CD4-positive, alpha-beta T cell (primary cell): ENCODE measurements at regions not wholly inside any gene's neighbourhood (a gene's known extent, or its start where the extent isn't known, plus 50 kb on each side); places are given as distances from the start of the nearest gene placed in this dataset.

Experiments
- ATAC-seq: fragments of 200-7000 bp; cut with Tn5 transposase; one replicate; pipeline ENCODE4 v1.10.0; 2022; ENCODE audit warnings: mild to moderate bottlenecking; ENCODE audit not compliant: poor library complexity
- CTCF ChIA-PET: fragments of 350-600 bp; sonication (Branson Sonifier 250); formaldehyde crosslinking; loops from one replicate; lab custom pipeline; 2021; ENCODE audit warnings: antibody characterized with exemption, inconsistent platforms; lab: Charles Lee
- POLR2A ChIA-PET: fragments of 350-600 bp; sonication (Branson Sonifier 250); formaldehyde crosslinking; loops from one replicate; lab custom pipeline; 2021; ENCODE audit warnings: antibody characterized with exemption, inconsistent platforms; lab: Charles Lee
- DNase-seq, 14 experiments: peaks; one replicate each; pipeline ENCODE4 v3.0.0-alpha.2; 2013 to 2020; ENCODE audit warnings: mixed read lengths in 2 of 14
- H3K27ac ChIP-seq, 2 donors: one replicate each; pipeline versions ENCODE4 v1.5.1 to v1.7.0; 2013; ENCODE audit warnings: low read length in 2 of 2, low read depth in 1 of 2, mild to moderate bottlenecking in 1 of 2
- H3K27me3 ChIP-seq, 2 experiments: 1 replicate in 1 of 2; 2 replicates in 1 of 2; pipeline versions ENCODE4 v1.6.1 to v1.7.0; 2013; ENCODE audit warnings: low read length in 2 of 2, control low read depth in 1 of 2, mild to moderate bottlenecking in 1 of 2, moderate library complexity in 1 of 2; ENCODE audit not compliant: insufficient read depth in 2 of 2, control insufficient read depth in 1 of 2
- H3K36me3 ChIP-seq: one replicate; pipeline ENCODE4 v1.6.1; 2013; ENCODE audit warnings: low read length, control low read depth; ENCODE audit not compliant: insufficient read depth
- H3K4me1 ChIP-seq: one replicate; pipeline ENCODE4 v1.6.1; 2013; ENCODE audit warnings: low read length, control low read depth; ENCODE audit not compliant: insufficient read depth
- H3K4me3 ChIP-seq: one replicate; pipeline ENCODE4 v1.5.1; 2013; ENCODE audit warnings: mild to moderate bottlenecking, low read length, moderate library complexity
- H3K9me3 ChIP-seq, 2 experiments: 1 replicate in 1 of 2; 2 replicates in 1 of 2; pipeline versions ENCODE4 v1.6.1 to v1.7.0; 2013; ENCODE audit warnings: low read length in 2 of 2, mild to moderate bottlenecking in 2 of 2, control low read depth in 1 of 2, moderate library complexity in 1 of 2; ENCODE audit not compliant: control insufficient read depth in 1 of 2, insufficient read depth in 1 of 2
- H3K27ac Mint-ChIP-seq: one replicate; pipeline ENCODE4 v1.8.0; 2020; ENCODE audit warnings: mixed read lengths
- H3K27me3 Mint-ChIP-seq: one replicate; pipeline ENCODE4 v1.8.0; 2021; ENCODE audit warnings: mixed read lengths
- H3K36me3 Mint-ChIP-seq: one replicate; pipeline ENCODE4 v1.8.0; 2021; ENCODE audit warnings: low read depth, mixed read lengths
- H3K4me1 Mint-ChIP-seq: one replicate; pipeline ENCODE4 v1.8.0; 2021; ENCODE audit warnings: low read depth, mixed read lengths
- H3K4me3 Mint-ChIP-seq: one replicate; pipeline ENCODE4 v1.8.0; 2020; ENCODE audit warnings: mild to moderate bottlenecking, mixed read lengths
- H3K9me3 Mint-ChIP-seq: one replicate; pipeline ENCODE4 v1.8.0; 2020; ENCODE audit warnings: mixed read lengths
- intact Hi-C, 2 experiments: fragments of 100-400 bp; cut with DNase I in 1 of 2; cut with micrococcal nuclease in 1 of 2; formaldehyde crosslinking; loops; one replicate each; pipeline versions ENCODE4 v1.15.1 to v1.9.0; 2023 to 2025; cut with DNase I, micrococcal nuclease
- TF ChIP-seq, protein P1 (sequence below): fragments of 200-600 bp; IDR thresholded peaks from one replicate; pipeline ENCODE4 v1.8.0; 2022; ENCODE audit warnings: antibody characterized with exemption, mild to moderate bottlenecking

DNA sequence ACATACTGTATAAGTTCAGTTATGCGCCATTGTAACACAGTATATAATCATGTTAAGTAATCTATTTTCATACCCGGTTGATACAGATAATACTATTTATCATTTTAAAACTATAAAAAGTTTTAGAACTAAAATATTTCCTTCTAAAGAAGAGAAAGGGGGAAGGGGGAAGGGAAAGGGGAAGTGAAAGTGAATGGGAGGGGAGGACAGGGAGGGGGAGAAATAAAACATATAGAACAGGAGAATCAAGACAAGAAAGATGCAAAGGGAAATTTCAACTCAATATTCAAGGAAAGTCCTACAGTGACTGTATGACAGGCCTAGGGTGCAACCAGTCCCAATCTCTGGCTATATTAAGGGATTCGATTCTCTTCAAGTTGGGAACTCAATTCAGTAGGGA lies 1278.8 kb downstream of the MAT2B start:
- Histone ChIP-seq H3K9me3 (peaks cover 0 to 3% of the 10 kb centered on the region in 2 experiments), H3K27me3 (no peaks in the 10 kb centered on the region), H3K36me3 (no peaks in the 10 kb centered on the region), H3K27ac (no peak overlapping the region), H3K4me3 (no peak overlapping the region), H3K4me1 (no peaks in the 10 kb centered on the region)
- CTCF ChIA-PET, result no interaction called here
- H3K9me3 Mint-ChIP-seq, result no peaks in the 10 kb centered on the region
- no peaks in the 10 kb centered on the region for H3K27me3 Mint-ChIP-seq
- TF ChIP-seq, protein P1, sequence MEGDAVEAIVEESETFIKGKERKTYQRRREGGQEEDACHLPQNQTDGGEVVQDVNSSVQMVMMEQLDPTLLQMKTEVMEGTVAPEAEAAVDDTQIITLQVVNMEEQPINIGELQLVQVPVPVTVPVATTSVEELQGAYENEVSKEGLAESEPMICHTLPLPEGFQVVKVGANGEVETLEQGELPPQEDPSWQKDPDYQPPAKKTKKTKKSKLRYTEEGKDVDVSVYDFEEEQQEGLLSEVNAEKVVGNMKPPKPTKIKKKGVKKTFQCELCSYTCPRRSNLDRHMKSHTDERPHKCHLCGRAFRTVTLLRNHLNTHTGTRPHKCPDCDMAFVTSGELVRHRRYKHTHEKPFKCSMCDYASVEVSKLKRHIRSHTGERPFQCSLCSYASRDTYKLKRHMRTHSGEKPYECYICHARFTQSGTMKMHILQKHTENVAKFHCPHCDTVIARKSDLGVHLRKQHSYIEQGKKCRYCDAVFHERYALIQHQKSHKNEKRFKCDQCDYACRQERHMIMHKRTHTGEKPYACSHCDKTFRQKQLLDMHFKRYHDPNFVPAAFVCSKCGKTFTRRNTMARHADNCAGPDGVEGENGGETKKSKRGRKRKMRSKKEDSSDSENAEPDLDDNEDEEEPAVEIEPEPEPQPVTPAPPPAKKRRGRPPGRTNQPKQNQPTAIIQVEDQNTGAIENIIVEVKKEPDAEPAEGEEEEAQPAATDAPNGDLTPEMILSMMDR, result no peak
- no peaks in the 10 kb centered on the region for H3K4me1 Mint-ChIP-seq
- ATAC-seq, result no peak
- H3K27ac Mint-ChIP-seq, result no peak overlapping the region
- H3K4me3 Mint-ChIP-seq, result no peak overlapping the region
- POLR2A ChIA-PET, result no interaction called here
- no peak for DNase-seq
- no peaks in the 10 kb centered on the region for H3K36me3 Mint-ChIP-seq
- intact Hi-C loops, result no loop called here

DNA sequence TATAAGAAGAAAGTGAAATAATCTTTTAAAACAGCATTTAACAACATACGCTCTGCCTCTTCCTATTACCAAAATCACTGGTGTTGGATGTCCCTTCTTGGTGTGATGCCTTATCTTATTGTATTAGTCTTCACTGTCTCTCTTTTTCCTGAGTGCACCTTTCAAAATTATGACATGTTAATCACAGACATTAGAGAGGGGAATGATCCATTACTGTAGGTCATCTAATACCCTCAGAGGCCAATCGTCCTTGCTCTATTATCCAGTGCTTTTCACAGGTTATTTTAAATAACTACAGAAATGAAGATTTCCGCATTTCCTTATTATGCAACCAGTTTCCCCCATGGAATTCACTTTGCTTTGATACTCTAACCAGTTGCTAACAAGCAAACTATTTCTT lies 1292.7 kb downstream of the MAT2B start:
- no peaks in the 10 kb centered on the region for H3K4me1 Mint-ChIP-seq
- ChIA-PET POLR2A (no interaction called here), CTCF (no interaction called here)
- peaks cover 9 to 11% of the 10 kb centered on the region in 2 experiments for H3K9me3 ChIP-seq
- H3K27ac Mint-ChIP-seq, result no peak overlapping the region
- no peak overlapping the region for H3K4me3 ChIP-seq
- no peaks in the 10 kb centered on the region for H3K36me3 ChIP-seq
- no peak overlapping the region for H3K4me3 Mint-ChIP-seq
- intact Hi-C loops, result no loop called here
- no peaks in the 10 kb centered on the region for H3K27me3 ChIP-seq
- TF ChIP-seq, protein P1, result no peak
- H3K27ac ChIP-seq, result no peak overlapping the region
- no peaks in the 10 kb centered on the region for H3K27me3 Mint-ChIP-seq
- no peak for DNase-seq
- H3K9me3 Mint-ChIP-seq, result peaks cover 2% of the 10 kb centered on the region
- no peaks in the 10 kb centered on the region for H3K4me1 ChIP-seq
- no peak for ATAC-seq
- no peaks in the 10 kb centered on the region for H3K36me3 Mint-ChIP-seq

DNA sequence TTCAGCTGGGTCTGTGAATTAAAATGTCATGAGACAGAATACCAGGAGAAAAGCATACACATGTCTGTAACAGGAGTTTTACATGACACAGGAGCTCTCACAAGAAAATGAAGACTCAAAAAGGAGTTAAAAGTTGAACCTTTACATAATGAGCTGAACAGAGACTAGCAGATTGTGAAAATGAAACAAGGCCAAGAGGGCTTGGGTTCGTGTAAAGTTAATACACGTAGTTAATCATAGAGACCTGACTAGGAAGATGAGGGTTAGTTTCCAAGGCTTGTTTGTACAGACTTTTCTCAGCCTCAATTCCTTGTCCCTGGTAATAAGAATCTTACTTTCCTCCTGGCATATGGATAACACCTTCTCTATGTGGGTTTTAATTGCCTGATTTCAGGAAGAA lies 1294.0 kb downstream of the MAT2B start:
- no peaks in the 10 kb centered on the region for H3K36me3 Mint-ChIP-seq
- Histone ChIP-seq H3K27me3 (no peaks in the 10 kb centered on the region), H3K9me3 (peaks cover 9 to 11% of the 10 kb centered on the region in 2 experiments), H3K36me3 (no peaks in the 10 kb centered on the region), H3K4me1 (no peaks in the 10 kb centered on the region), H3K27ac (no peak overlapping the region), H3K4me3 (no peak overlapping the region)
- H3K27me3 Mint-ChIP-seq, result no peaks in the 10 kb centered on the region
- no peaks in the 10 kb centered on the region for H3K4me1 Mint-ChIP-seq
- ATAC-seq (no peak), DNase-seq (no peak)
- H3K4me3 Mint-ChIP-seq, result no peak overlapping the region
- TF ChIP-seq, protein P1, result no peak
- intact Hi-C loops, result no loop called here
- POLR2A ChIA-PET, result no interaction called here
- CTCF ChIA-PET, result no interaction called here
- H3K27ac Mint-ChIP-seq, result no peak overlapping the region
- peaks cover 2% of the 10 kb centered on the region for H3K9me3 Mint-ChIP-seq
